ENCODE measurements at regions not wholly inside any gene's neighbourhood (a gene's known extent, or its start where the extent isn't known, plus 50 kb on each side); places are given as distances from the start of the nearest gene placed in this dataset.
A peak's percentile ranks its signal among the peaks of the same experiment; 100 is the strongest.
"Not testable (repeated sequence)": the region's sequence is repeated elsewhere in the genome, so short reads cannot be mapped to it uniquely, and the experiment has no call there.

DNA sequence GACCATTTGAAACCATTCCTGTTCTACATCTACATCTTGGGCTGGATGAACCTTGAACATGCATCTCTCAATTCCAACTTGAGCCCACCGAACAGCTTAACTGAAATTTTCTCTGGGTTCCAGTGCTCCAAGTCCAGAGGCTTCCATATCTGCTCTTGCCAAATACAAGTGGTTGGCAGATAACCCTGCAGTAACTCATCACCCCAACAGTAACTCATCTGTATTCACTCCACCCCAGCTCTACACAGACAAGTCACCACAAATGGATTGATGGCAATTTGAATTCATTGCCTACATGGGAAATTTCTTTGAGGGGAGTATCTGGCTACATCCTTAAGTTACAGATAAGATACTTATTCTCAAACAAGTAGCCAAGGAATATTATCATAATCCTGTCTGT, 502.4 kb upstream of the TNP1 start:
- no peak for DNase-seq

DNA sequence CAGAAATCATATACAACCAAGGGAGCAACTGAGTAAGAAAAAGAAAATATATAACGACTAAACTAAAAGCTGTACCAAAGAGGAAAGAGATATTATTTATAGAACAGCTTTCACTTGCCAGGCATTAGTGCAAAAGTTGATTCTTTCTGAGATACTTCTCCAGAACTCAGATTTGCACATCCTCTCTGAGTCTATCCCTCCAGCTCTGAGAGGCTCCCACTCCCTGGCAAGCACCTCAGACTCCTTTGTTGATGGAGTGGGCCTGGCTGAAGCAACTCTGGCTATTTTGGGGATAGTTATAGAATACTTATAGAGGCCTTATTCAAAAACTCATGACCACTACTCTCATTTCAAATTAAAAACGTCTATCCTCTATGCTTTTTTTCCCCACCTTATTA, 501.6 kb upstream of the TNP1 start:
- DNase-seq = no peak

DNA sequence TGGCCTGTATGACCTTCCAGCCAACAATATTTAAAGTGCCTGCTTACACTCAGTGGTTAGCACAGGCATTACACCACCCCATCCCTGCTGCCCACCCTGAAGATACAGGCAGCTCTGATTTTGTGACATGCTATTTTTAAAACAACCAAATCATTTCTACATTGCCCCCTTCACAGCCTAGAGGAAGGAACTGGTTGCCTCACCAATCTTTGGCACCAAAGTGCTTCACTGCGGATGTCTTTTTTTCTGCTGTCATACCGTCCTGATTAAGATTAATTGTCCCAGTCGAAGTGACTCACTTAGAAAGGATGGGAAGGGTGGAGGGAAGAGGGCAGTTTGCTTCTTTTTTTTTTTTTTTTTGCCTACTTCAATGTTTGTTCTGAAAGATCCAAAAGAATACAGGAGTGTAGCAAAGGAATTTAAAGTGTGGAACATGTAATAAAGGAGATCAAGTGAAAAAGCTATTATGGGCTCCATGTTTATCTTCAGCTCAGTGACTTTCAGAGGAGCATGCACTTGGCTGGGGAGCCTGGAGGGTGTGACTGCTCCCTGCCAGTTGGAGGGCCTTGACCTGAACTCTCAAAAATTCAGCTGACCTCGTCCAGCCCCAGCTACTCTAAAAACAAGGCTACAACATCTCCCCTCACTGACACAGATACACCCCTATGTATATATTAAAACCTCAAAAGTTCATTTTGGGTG, 501.1 kb upstream of the TNP1 start:
- DNase-seq = peak; percentile 49

DNA sequence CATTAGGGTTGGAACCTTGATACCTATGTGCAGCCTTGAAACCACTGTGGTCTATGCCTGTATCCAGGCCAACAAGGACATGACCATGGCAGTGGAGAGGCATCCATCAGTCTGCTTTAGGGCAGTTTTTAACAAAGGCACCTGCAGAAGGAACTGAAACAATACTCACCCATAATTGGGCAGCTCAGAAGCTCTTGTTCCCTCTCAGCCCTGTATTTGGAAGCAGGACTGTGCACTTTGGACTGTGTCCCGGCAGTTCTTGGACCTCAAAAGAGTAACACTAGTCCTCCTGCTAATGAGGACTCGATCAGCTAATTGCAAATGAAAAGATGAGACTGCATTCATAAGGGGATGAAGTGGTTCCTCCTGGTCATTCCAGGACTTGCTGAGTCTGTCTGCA, 500.2 kb upstream of the TNP1 start:
- DNase-seq = no peak

DNA sequence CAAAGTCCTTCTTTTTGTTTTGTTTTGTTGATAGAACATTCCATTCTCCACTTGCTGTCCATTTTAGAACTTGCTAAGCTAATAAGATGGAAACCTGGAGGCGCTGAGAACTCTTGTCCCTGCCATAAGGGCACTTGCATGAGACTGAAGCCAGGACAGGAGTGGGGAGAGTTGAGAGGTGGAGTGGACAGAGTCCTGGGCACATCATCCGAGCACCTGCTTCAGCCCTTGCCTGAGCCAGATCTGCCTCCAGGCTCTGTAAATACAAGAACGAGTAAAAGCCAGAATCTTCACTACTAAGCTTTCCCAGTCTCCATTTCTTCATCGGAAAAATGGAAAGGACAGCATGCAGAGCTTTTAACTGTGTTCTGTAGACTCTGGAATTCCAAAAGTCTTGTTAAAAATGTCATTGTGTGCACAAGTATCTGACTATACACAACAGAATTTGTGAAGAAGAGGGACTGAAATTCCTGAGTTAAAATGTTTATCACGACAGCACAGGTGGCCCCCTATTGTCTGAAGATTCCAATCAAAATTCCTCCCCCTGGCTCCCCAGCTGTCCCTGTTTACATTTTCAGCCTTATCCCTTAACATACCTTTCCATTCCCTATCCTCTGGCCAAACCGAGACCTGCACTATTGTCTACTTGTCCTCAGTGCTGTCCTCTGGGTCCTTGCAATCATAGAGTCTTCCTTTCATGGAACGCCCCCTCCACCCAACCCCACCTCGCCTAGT, 498.2 kb upstream of the TNP1 start:
- no peak for DNase-seq

DNA sequence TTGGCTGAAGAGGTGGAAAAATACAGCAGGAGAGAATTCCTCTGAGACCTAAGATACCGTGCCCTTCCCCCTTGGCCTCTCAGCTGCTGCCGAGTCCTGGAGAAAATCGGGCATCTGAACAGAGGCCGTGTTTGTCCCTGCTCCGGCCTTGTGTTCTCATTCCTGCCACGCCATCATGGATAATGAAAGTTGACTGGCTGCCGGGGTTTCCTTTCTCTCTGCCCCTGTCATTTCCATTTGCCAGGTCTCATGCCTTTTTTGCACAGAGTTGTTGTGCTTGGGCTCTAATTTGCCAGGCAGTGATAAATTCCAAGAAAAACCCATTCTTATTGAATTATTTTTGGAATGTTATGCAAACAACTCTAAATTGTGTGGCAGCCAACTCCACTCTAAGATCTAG, 496.9 kb upstream of the TNP1 start:
- no peak for DNase-seq

DNA sequence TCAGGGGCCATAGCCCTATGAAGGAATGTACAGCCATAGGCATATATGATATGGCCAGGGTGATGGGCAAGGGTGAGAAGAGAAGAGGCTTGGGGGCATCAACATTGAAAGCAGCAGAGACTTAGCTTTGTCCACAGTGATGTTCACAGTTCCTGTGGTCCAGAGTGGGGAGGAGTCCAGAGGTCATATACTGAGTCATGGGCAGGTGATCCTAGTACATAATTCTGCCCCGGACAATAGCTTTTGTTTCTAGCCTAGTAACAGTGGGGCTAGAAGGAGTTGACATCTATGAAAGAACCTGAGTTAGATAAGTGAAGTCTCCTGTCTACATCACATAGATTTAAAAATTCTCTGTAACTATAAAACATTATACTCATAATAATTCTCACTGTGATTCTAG, 496.3 kb upstream of the TNP1 start:
- DNase-seq = no peak

DNA sequence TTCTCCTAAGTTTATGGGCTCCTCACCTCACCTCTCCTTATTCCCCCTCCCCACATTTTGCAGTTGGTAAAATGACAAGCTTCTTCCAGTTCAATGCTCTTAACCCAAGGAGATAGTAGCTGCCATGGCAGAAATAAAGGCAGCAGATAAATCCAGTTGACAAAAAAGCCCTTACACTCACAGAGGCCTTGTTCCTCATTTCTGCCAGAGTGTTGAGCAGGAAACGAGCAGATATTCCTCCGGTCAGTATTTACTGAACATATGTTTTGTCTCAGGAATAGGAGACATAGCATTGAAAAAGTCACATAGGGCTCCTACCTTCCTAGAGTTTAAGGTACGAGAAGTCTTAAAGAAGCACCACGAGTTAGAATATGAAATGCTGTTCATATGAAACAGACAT, 493.7 kb upstream of the TNP1 start:
- DNase-seq = no peak

DNA sequence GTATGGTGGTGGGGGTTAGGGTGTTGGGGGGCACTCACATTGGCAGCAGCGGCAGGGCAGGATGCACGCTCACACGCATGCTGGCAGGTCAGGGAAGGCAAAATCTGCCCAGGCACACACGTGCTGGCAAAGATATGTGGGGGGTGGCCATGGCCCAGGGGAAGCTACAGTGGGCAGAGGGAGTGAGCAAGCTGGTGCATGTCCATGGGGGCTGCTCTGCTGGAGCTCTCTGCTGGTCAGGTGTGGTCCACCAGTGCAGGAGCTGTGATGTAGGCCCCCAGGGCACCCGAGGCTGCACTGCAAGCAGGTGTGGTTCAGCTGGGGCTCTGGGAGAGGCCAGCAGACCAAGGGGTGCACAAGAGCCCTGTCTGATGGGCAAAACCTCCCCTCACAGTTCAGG, 491.5 kb upstream of the TNP1 start:
- DNase-seq = no peak

DNA sequence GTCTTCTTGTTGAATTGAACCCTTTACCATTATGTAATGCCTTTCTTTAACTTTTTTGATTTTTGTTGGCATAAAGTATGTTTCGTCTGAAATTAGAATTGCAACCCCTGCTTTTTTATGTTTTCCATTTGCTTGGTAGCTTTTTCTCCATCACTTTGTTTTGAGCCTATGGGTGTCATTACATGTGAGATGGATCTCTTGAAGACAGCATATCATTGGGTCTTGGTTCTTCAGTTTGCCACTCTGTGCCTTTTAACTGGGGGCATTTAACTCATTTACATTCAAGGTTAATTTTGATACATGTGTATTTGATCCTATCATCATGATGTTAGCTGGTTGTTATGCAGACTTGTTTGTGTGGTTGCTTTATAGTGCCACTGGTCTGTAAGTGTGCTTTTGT, 489.4 kb upstream of the TNP1 start:
- DNase-seq = no peak

DNA sequence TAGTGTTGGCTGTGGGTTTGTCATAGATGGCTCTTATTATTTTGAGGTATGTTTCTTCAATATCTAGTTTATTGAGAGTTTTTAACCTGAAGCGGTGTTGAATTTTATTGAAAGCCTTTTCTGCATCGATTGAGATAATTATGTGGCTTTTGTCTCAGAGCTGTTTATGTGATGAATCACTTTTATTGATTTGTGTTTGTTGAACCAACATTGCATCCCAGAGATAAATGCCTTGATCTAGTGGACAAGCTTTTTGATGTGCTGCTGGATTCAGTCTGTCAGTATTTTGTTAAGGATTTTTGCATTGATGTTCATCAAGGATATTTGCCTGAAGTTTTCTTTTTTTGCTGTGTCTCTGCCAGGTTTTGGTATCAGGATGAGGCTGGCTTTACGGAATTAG, 487.8 kb upstream of the TNP1 start:
- DNase-seq = not testable (repeated sequence)

DNA sequence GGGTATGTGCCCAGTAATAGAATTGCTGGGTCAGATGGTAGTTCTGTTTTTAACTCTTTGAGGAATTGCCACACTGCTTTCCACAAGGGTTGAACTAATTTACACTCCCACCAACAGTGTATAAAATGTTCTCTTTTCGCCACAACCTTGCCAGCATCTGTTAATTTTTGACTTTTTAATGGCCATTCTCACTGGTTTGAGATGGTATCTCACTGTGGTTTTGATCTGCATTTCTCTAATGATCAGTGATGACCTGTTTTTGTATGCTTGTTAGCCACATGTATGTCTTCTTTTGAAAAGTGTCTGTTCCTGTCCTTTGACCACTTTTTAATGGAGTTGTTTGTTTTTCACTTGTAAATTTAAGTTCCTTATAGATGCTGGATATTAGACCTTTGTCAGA, 486.2 kb upstream of the TNP1 start:
- not testable (repeated sequence) for DNase-seq

DNA sequence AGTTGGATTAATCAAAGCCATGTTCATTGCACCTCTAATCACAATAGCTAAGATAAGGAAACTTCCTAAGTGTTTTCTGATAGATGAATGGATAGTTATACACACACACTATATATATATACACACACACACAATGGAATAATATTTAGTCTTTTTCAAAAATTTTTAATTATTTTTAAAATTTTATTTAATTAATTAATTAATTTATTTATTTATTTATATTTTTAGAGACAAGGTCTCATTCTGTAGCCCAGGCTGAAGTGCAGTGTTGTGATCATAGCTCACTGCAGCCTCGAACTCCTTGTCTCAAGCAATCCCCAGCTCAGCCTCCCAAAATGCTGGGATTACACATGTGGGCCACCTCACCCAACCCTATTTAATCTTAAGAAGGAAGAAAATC, 481.0 kb upstream of the TNP1 start:
- DNase-seq = no peak

DNA sequence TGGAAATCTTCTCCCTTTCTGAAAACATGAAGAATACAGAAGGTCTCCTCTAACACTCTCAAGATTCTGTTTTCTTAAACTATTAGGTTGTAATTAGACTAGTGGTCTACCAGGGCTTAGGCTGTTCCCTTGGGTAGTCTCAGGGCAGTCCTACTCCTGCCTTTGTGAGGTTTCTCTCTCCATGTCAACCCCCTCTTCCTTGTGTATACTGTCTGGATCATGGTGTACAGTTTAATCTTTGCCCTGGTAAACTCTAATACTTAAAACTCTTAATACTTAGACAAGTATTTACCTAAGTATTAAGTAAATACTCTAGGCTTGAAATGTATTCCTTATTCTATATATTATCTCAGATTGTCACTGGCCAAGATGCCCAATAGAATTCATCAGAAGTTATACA, 480.3 kb upstream of the TNP1 start:
- DNase-seq = no peak

DNA sequence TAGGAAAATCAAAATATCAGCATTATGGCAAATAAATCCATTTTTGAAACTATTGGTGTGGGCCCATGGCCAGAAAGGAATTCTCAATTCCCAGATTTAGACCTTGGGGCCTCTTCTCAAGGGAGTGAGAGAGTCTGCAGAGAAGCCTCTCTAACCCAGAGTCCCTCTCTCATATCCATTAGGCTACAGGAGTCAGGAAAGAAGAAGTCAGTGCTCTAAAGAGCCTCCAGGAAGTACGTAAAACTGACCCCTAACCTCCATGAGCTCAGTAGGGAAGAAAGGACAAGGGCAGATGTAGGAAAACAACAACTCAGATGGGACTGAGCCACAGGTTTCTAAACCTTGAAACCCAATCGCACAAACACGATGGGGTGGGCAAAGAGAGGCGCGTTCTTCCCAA, 479.9 kb upstream of the TNP1 start:
- no peak for DNase-seq

DNA sequence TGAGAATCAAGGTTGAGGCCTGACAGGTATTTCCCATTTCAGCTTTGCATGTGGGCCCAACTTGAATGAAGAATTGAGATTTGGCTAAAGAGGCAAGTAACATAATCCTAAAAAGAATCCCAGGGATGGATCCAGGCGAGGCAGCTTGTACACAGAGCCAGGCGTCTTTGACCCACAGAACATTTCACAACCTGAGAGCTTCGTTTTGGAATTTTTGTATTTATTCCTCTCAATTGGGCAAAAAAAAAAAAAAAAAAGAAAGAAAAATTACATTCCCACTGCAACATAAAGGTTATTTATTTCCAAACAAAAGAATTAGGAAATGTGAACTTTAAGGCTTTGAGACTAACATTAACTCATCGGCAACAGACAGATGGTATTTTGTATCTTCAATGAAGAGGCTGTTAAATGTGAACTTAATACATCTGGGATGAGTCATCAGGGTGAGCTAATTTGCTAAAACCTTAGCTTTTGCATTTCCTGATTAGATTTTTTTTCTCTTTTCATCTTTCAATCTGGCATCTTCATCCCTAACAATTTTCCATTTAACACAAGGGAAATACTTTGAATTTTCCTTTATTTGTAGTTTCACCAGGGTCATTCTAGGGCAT, 478.5 kb upstream of the TNP1 start:
- no peak for DNase-seq

DNA sequence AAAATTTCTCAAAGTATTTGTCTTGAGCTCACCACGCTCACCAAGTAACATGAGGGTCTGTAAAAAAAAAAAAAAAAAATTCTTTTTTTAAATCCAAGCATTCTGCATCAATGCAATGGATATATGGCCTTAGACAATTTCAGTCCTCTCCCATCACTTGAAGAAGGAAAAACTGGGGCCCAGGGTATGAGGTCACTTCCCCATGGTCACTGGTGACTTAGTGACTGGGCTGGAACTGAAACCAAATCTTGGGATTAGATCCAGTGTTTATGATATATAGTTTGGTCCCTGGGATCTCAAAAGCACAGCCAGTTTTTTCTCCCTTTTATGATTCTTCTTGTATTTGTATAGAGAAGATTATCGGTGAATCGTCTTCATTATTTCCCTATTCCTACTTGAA, 477.9 kb upstream of the TNP1 start:
- no peak for DNase-seq

DNA sequence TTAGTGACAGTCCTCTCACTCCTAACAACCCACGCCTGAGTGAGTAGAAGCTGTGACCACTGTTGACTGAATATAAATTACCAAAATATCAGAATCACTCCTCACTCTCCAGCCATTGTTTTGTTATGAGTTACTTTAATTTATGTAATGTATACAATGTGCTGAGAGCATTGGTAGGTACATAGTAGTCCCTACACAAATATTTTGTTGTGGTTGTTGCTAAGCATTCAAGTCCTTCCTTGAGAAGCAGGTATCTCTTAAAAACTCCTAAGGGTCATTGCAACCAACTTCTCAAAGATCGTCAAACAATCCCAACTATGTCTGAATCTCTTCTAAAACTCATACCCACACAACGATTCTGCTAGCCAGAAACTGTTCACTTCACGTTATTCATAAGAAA, 476.8 kb upstream of the TNP1 start:
- DNase-seq = no peak

DNA sequence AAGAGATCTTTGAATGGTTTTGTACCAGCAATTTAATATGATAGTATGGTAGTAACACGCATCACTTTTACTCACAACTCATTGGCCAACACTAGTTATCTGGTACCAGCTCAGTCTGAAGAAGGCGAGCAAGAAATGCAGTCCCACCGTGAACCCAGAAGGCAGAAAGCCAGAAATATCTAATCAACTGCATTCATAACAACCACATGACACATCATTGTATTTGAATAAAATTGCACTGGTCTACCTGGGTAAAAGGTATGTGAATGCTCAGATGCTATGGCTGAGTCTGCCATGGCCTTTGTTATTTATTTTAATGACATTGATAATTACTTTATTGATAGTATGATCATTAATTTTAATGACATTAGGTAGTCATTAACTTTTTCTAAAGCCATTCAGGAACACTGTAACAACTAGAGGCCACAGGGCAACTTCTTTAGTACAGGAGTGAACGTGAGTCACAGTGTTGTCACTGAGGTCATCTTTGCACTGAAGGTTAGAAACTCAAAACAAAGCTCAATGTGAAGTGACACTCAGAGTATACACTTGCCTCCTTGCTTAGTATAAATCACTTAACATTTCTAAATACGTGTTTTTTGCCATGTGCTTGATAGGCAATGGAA, 475.6 kb upstream of the TNP1 start:
- no peak for DNase-seq

DNA sequence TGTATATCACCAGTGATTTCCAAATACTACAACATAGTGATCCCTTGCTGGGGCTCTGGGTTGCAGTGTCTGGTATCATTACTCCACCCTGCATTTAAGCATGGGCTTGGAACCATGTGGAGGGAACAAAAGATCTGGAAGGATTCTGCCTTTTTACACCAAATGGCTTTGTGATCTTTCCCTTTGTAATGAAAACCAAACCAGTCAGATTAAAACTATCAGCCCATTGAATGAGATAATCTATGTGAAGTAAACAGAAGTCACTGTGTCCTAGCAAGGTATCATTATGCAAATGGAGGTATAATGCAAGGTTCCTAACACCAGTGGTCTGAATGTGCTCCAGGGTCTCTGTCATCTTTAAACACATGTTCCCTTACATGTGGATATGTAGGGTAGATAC, 474.7 kb upstream of the TNP1 start:
- DNase-seq = no peak

DNA sequence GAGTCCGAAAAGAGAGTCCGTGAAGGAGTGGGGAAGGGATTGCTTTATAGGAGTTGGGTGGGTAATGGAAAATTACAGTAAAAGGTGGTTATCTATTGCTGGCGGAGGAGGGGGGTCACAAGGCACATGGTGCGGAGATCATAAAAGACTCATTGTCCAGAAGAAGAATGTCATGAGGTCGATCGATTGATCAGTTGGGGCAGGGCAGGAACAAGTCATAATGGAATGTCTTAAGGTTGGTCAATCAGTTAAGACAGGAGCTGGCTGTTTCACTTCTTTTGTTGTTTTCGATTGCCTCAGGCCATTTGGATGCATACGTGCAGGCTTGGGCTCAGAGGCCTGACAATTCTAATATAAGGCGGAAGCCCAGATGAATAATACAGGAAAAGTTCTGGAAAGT, 473.0 kb upstream of the TNP1 start:
- no peak for DNase-seq

DNA sequence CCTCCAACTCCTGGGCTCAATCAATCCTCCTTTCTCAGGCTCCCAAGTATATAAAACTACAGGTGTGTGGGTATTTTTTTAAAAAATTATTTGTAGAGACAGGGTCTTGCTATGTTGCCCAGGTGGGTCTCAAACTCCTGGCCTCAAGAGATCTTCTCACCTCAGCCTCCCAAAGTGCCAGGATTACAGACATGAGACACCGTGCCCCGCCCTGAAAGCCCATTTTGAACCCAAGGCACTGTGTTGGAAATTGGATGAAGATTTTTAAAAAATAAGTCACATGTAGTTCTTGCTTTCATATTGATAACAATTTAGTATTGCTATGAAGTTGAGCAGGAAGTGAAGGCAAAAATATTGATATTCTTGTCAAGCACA, 472.5 kb upstream of the TNP1 start:
- DNase-seq = no peak

DNA sequence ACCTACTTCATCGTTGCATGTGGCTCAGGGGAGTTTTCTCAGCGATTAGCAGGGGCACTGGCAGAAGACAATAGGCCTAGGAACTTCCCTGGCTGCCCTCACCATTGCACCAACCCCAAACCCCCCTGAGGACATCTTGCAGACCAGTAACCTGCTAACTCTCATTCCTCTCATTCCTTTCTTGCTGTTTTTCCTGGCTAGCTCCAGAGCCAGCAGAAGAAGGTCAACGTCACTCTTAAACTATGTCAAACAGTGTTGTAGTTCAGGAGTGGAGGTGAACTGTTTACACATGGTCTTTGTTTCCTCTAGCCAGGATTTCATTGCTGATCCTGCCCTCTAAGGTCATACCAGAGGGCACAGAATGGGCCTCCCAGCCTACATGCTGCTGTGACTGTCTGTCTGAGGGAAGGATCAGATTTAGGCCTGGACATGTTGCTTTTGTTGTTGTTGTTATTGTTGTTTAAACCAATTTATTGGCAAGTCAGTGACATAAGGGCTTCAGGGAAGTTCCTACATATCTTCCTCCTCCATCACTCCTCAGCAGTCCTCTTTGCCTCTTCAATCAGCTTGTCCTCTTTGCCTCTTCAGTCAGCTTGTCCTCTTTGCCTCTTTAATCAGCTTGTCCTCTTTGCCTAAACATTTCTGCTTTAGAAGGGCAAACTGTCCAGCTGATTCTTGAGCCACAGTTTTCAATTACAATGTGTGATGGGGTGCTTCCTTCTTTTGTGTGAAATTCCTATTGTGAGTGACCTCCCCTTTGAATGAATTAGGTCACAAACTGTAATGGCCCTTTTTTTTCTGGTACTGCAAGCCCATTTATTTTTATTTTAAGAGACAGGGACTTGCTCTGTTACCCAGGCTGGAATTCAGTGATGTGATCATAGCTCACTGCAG, 471.9 kb upstream of the TNP1 start:
- no peak for DNase-seq

All from NCI-H2227 treated with DMSO at 0.1 percent for 48 hours (cell line).